ENCODE measurements at regions not wholly inside any gene's neighbourhood (a gene's known extent, or its start where the extent isn't known, plus 50 kb on each side); places are given as distances from the start of the nearest gene placed in this dataset.

DNA sequence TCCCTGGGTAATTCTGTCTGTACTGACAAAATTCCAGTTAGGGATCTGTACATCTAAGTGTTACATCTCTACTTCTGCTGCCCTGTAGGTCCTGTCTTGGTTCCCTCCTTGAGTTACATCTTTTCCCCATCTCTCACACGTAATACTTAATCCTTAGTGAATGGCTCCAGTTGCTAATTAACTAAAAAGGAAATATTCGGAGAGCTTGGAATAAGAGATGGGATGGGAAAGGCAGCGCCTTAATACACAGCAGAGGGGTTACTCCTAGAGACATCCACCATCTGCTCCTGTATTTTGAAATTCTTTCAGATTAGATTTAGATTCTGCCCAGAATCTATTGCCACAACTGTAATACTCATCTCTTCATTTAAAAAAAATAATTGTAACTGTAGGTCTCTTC, 384.0 kb downstream of the SAMD5 start:
- H3K27ac ChIP-seq = no peak overlapping the region
- no peak for DNase-seq
- no peak overlapping the region for H3K4me3 ChIP-seq (ENCODE audit: low read depth, low read length)
- no peaks in the 10 kb centered on the region for H3K36me3 ChIP-seq (replicated peaks)
- no peaks in the 10 kb centered on the region for H3K27me3 ChIP-seq (replicated peaks)
- in situ Hi-C loops (cut with HindIII; ENCODE audit: low pct_ligation_motif_present, low sequenced_read_pairs) = no loop called here
- TF ChIP-seq, protein P1, sequence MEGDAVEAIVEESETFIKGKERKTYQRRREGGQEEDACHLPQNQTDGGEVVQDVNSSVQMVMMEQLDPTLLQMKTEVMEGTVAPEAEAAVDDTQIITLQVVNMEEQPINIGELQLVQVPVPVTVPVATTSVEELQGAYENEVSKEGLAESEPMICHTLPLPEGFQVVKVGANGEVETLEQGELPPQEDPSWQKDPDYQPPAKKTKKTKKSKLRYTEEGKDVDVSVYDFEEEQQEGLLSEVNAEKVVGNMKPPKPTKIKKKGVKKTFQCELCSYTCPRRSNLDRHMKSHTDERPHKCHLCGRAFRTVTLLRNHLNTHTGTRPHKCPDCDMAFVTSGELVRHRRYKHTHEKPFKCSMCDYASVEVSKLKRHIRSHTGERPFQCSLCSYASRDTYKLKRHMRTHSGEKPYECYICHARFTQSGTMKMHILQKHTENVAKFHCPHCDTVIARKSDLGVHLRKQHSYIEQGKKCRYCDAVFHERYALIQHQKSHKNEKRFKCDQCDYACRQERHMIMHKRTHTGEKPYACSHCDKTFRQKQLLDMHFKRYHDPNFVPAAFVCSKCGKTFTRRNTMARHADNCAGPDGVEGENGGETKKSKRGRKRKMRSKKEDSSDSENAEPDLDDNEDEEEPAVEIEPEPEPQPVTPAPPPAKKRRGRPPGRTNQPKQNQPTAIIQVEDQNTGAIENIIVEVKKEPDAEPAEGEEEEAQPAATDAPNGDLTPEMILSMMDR (IDR thresholded peaks at IDR 0.05; ENCODE audit: low read depth, low read length, missing control alignments) = no peak

DNA sequence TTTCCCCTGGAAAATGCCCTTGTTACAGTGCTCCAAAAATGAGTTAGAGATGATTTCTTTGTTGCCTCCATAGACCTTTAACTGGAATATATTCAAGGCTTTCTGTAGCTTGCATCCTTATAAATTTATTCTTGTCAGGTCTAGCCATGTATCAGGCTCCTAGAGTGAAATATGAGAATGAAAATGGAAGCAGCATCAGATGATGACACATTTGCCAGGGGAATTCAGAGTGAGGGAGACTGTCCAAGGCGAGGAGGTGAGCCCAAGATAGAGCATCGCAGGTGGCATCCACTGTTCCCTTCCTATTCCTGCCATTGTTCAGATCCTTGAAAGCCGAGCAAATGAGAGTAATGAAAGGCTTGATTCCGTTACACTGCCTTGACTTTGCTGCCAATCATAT, 386.8 kb downstream of the SAMD5 start:
- no peak overlapping the region for H3K4me3 ChIP-seq (ENCODE audit: low read depth, low read length)
- in situ Hi-C loops (cut with HindIII; ENCODE audit: low pct_ligation_motif_present, low sequenced_read_pairs) = no loop called here
- TF ChIP-seq, protein P1 (IDR thresholded peaks at IDR 0.05; ENCODE audit: low read depth, low read length, missing control alignments) = no peak

DNA sequence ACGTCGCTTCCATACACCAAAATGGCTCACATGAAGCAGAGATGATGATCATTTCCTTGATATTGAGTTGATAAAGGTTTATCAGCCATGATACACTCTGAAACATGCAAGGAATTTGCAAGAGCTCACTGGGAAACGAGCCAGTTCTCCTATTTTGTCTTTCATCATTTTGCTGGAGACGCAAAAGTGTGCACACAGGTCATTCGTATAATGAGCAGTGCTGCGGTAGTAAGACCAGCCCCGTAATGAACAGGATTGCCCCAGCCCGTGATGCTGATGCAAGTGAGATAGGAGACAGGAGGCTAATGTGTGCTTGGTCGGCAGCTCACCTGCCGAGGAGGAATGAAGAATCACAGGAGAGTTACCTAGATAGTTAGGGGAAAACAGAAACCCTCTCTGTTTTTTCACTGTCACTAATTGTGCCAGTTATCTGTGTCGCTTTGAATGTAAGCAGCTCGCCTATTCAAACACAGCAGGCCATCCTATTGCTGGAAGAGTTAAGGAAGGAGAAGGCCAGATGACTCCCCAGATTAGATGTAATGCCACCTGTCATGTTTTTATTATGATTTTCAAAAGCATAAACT, 391.8 kb downstream of the SAMD5 start:
- no peak for DNase-seq
- TF ChIP-seq, protein P1 (IDR thresholded peaks at IDR 0.05; ENCODE audit: low read depth, low read length, missing control alignments) = no peak
- H3K27ac ChIP-seq = no peak overlapping the region
- no peaks in the 10 kb centered on the region for H3K27me3 ChIP-seq (replicated peaks)
- in situ Hi-C loops (cut with HindIII; ENCODE audit: low pct_ligation_motif_present, low sequenced_read_pairs) = no loop called here
- H3K4me3 ChIP-seq (ENCODE audit: low read depth, low read length) = no peak overlapping the region
- no peaks in the 10 kb centered on the region for H3K36me3 ChIP-seq (replicated peaks)

More for the DNA sequence above, 386.8 kb downstream of the SAMD5 start:
- H3K27ac ChIP-seq = no peak overlapping the region
- H3K27me3 ChIP-seq (replicated peaks) = no peaks in the 10 kb centered on the region
- no peak for DNase-seq
- no peaks in the 10 kb centered on the region for H3K36me3 ChIP-seq (replicated peaks)

DNA sequence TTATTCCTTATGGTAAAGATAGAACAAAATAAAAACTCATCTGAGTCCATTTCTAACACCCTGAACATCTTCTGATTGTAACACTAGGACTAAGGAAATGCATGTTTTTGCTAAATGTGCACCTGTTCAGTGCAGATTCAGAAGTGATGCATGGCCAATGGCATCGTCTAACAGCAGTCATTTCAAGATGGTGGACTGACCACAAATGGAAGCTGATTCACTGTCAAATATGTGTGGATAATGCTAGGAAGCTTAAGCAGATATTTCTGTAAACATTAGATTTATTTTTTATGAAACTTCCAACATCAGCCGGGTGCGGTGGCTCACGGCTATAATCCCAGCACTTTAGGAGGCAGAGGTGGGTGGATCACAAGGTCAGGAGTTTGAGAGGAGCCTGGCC, 394.8 kb downstream of the SAMD5 start:
- H3K27me3 ChIP-seq (replicated peaks) = no peaks in the 10 kb centered on the region
- DNase-seq = no peak
- H3K4me3 ChIP-seq (ENCODE audit: low read depth, low read length) = no peak overlapping the region
- H3K27ac ChIP-seq = no peak overlapping the region
- no peaks in the 10 kb centered on the region for H3K36me3 ChIP-seq (replicated peaks)
- in situ Hi-C loops (cut with HindIII; ENCODE audit: low pct_ligation_motif_present, low sequenced_read_pairs) = no loop called here
- TF ChIP-seq, protein P1 (IDR thresholded peaks at IDR 0.05; ENCODE audit: low read depth, low read length, missing control alignments) = no peak

DNA sequence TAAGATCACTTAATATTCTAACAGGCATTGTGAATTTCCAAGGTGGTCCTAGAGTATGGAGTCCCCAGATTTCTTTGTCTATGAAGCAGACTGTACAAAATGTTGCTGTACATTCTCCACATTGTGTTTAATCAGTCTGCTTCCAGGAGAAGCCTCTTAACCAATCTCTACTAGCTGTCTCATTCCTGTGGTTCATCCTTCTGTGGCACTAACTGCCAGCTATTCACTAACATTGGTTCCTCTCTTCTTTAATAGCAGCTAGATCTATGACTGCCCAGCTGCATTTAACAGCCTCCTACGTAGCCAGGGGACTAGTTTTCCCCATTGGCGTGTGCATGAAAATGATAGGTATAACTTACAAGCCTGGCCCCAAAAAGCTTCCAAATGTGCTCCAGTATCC, 395.4 kb downstream of the SAMD5 start:
- DNase-seq = no peak
- Histone ChIP-seq H3K36me3 (replicated peaks) (no peaks in the 10 kb centered on the region), H3K4me3 (ENCODE audit: low read depth, low read length) (no peak overlapping the region), H3K27me3 (replicated peaks) (no peaks in the 10 kb centered on the region), H3K27ac (no peak overlapping the region)
- in situ Hi-C loops (cut with HindIII; ENCODE audit: low pct_ligation_motif_present, low sequenced_read_pairs) = no loop called here
- TF ChIP-seq, protein P1 (IDR thresholded peaks at IDR 0.05; ENCODE audit: low read depth, low read length, missing control alignments) = no peak

DNA sequence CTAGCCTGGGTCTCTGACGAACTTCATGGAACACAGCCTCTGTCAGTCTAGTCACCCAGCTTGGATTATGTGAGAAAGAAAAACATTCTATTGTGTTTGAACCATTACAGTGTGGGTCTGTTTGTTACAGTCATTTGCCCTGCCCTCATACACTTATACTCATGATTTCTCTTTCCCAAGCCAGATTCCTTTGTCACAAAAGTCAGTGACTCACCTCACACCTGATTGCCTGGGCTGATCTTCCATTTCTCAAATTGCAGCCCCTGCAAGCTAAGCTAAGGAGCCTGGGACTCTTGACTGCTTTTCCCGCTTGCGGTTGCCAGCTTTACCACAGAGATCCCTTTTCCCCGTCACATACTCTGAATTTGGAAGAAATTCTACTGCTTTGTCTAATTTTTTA, 395.9 kb downstream of the SAMD5 start:
- in situ Hi-C loops (cut with HindIII; ENCODE audit: low pct_ligation_motif_present, low sequenced_read_pairs) = no loop called here
- Histone ChIP-seq H3K27ac (no peak overlapping the region), H3K36me3 (replicated peaks) (no peaks in the 10 kb centered on the region), H3K4me3 (ENCODE audit: low read depth, low read length) (no peak overlapping the region), H3K27me3 (replicated peaks) (no peaks in the 10 kb centered on the region)
- DNase-seq = no peak
- TF ChIP-seq, protein P1 (IDR thresholded peaks at IDR 0.05; ENCODE audit: low read depth, low read length, missing control alignments) = no peak

All from brain microvascular endothelial cell (primary cell).